ENCODE measurements at regions not wholly inside any gene's neighbourhood (a gene's known extent, or its start where the extent isn't known, plus 50 kb on each side); places are given as distances from the start of the nearest gene placed in this dataset.
A peak's percentile ranks its signal among the peaks of the same experiment; 100 is the strongest.
"Not testable (repeated sequence)": the region's sequence is repeated elsewhere in the genome, so short reads cannot be mapped to it uniquely, and the experiment has no call there.

DNA sequence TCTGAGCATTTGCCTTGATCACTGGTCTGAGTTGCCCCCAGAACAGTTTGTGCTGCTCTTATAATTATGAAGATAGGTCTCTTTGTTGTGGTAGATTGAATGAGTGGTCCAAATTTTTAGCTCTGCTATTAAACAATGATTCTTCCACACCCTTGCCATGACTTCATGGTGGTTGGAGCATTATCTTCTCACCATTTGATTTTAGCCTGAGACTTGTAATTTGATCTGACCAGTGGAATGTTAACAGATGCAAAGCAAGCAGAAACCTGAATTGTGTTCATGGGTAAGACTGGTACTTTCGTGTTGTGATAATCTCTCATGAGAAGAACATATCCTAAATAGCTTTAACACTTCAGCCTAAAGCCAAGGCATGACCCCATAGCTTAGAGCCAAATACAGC is 139.1 kb downstream of the TFPI2 start:
- no peak for DNase-seq
- intact Hi-C loops (cut with DNase I) = no loop called here

DNA sequence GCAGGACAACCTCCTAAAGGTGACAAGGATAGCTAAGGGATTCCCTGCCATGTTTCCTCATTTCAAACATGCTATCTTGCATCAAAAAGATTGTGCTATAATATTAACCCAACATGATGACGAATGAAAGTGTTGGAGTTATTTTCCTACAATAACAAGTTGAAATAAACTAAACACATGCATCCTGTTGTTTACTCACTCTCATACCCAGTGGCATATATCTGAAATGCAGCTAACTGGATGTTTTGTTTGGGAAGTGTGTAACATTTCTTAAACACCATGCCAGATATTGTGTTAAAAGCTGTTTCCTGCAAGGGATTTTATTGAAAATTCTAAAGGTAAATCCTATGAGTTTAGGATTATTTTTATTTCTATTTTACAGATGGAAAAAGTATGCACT is 139.6 kb downstream of the TFPI2 start:
- intact Hi-C loops (cut with DNase I) = no loop called here
- no peak for DNase-seq

DNA sequence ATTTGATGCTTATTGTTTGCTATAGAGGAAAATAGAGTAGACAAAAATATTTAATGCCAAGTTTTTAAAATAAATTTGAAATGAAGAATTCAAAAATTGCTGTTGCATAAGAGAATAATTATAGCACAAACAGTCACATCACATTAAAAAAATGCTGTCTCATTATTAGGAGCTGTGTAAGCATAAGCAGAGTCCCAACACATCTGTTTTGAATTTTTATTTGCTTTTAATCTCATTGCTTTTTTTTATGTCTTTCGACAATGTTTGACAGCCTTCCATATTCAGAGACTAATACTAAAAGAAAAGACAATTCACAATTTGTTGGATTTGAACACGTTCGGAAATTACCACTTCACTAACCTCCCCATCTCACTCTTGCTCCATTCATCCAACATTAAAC is 143.5 kb downstream of the TFPI2 start:
- intact Hi-C loops (cut with DNase I) = no loop called here
- DNase-seq = no peak

DNA sequence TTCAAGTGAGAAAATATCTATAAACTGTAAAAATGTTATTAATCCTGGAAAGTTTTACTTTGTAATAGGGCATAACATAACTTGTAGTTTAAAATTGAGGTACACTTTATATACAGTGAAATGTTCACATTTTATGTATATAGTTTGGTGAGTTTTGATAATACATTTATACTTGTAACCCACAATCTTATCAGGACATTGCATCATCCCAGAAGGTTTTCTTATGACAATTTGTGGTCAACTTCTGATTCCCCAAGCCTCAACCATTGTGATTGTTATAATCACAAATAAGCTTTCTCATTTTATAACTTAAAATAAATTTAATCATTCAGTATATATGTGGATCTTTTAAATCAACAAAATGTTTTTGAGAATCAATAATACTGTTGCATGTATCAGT is 151.1 kb downstream of the TFPI2 start:
- intact Hi-C loops (cut with DNase I) = no loop called here
- DNase-seq = no peak

DNA sequence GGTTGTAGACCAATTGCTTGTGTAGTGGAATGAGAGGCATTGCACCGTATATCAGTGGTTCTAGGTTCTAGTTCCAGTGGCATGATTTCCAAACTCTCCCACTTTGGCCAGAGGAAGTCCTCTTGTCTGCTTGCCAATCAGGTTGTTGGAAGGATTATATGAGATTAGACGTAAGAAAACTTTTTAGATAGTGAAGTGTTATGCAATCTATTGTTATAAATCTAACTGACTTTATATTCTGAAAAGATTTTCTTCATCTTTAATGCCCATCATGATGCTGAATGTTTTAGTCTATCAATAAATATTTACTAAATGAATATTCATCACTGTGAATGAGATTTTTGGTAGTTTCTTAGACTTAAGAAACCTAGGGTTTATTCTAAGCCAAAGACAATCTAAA is 152.6 kb downstream of the TFPI2 start:
- intact Hi-C loops (cut with DNase I) = no loop called here
- DNase-seq = no peak

DNA sequence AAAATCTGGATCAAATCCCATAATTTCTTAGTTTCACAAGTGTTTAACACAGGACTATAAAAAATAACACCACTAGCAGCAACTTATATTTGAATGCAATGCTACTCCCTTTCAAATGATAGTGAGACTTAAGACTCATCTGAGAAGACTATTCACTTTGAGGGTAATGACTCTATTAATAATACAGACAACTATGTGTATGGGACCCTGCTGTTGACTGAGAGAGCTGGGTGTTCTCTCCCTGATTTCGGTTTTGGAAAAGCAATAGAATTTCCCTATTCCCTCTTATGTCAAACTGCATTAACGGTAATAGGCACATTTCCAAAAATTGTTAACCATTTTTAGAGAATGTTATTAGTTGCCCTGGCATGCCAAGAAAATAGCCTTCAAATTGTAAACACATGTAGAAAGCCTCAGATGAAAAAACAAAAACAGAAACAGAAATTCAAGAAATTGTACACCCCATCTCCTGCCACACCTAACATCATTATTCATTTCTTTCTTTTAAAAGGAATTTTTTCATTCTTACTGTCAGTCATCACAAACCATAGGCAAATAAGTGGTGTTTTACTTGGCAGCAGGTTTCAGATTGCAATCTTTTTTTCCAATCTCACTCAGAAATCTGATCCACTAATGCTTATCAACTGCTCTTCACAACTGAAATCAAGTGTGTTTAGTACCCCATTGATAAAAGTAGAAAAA is 153.7 kb downstream of the TFPI2 start:
- no peak for DNase-seq
- intact Hi-C loops (cut with DNase I) = no loop called here

DNA sequence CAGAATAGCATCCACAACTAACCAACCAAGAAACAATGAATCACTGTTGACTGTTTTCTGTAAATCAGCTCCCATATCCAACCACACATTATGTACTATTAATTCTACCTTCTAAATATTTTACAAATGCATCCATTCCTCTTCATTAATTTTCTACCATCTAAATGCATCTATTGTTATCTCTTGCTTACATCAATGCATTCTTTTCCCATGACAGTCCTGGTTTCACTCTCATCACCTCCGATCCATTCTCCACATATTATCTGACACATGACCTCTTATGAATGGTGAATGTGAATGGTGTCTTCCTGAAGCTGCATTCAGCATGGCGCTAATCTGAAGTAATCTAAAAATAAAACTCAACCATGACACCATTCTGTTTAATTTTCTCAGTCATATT is 153.8 kb upstream of the CALCR start:
- DNase-seq = no peak
- intact Hi-C loops (cut with DNase I) = no loop called here

DNA sequence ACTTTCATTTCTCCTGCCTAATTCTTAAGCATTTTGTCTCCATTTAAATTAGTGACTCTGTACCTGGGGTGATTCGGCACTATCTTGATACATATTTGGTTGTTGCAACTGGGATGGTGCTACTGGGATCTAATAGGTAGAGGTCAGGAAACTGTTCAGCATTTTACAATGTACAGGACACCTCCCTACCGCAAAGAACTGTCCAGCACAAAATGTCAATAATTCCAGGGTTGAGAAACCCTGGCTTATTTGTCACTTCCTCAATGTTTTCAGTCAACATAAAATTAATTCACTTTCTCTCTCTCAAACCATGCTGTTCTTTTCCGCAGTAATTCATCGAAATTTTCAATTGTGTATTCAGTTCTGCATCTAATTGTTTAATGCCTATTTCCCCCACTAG is 151.4 kb upstream of the CALCR start:
- no peak for DNase-seq
- intact Hi-C loops (cut with DNase I) = no loop called here

DNA sequence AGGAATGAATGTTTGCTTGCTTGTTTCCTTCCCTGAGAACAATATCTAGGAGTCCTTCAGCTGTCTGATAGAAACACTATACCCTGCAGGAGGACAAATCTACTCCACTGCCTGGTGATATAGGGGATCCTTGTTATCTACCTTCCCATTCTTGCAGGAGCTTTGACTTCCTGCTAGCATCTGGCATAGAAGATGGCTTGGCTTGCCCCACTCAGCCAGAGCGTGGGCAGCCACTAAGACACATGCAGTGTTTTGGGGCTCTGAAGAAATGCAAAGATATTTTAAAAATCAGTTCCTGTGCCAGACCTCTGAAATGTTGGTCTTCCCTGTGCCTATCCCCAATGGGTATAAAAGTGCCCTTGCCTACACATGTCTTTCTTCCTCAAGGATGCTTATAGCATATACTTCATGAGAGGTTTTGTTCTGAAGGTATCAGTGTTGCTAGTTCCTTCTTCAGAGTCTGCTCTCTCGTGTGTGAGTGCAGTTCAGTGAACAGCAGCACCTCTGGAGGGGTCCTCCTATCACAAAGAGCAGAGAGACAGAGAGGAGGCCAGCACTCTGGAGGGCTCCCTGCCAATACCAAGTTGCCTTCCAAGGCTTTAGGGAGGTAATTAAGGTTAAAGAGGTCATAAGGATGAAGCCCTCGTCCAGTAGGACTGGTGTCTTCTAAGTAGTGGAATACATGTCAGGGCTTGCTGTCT is 149.1 kb upstream of the CALCR start:
- no peak for DNase-seq
- intact Hi-C loops (cut with DNase I) = no loop called here

DNA sequence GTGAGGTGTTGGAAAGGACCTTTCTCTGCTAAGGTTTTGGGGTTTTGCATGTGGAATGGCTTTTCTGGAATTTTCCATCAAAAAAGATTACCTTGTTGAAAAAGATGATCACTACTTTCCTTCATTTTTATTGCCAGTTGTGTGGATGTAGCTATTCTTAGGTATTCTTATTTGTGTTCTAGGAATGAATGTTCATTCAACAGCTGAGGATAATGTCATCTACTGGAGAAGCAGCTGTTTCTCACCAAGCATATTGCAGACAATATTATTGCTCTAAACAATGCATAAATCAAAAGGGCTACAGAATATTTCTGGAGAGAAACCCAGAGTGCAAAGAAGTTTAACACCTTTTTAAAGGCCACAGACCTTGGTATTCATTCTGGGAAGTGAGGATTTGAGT is 145.6 kb upstream of the CALCR start:
- intact Hi-C loops (cut with DNase I) = no loop called here
- no peak for DNase-seq

DNA sequence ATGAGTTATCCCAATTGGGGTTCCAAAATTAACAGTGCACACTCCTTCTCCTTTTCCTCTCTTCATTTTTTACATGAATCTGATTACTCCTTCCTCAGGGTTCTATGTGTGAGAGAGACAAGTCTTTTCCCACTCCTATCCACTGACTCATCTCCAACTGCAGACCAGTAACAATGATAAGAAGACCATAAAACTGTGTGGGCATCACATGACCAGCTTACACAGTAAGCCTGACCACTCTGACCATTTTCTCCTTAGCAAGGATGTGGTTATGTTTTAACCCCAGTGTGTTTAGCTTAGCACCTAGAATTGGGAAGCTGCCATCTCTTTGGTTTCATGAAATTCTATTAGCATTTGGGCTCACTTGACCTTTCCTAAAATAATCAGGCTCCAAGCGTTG is 145.0 kb upstream of the CALCR start:
- intact Hi-C loops (cut with DNase I) = no loop called here
- DNase-seq = no peak

DNA sequence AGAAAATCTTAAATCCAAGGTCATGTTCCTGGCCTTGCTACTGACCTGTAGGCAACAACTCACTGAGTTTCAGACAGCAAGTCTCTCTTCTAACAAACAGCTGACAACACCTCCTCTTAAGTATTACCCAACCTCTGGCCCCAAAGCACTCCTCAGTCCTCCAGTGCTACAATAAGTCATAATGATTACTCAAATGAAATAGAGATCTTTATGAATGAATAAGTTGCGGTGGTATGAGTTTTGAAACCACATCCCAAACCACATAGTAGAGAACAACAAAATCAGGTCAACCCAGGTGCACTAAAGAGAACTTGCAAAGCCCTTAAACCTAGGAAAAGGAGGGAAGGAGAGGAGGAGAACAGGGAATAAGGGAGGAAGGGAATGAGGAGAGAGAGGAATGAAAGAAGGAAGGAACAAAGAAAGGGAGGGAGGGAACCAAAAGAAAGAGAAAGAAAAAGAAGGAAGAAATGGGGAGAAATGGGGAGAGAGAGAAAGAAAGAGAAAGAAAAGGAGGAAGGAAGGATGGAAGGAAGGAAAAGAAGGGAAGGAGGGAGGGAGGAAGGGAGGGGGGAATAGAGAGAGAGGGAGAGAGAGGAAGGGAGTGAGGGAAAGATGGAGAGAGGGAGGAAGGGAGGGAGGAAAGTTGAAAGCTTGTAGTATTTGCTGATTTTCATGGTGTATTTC is 142.8 kb upstream of the CALCR start:
- intact Hi-C loops (cut with DNase I) = no loop called here
- no peak for DNase-seq

DNA sequence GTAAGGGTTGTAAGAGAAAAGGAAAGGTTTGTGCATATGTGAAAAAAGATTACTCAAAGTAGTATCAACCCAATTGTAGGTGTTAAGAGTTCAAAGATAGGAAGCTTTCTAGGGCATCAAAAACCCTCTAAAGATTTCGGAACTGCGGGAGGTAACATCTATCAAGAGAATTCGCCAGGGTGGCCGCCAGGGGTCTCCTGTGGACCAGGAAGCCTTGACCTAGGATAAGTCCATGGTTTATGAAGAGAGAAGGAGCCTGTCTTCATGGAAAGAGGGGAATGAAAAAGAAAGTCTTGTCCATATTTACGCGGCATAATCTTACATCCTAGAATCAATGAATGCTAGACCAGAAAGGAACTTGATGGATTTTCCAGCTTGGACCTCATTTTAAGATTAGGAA is 140.7 kb upstream of the CALCR start:
- DNase-seq = peak in 30 of 42 donors; percentile 3 to 60 (median 16)
- intact Hi-C loops (cut with DNase I) = no loop called here

DNA sequence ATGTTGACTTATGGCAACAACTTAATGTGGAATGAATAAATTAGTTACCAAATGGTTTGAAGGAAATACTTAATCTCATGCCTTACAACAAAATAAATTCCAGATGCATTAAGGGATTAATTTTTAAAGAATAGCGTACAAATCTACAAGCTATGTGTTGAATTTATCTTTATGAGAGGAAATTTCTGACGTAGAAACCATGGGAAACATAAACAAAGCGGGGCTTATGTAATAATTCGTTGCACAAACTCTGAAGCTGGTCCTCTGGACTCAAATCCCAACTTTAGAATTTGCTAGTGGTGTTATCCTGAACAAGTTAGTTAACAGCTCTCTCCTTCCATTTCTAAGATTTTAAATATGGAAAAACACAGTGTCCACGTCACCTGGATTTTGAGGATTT is 137.4 kb upstream of the CALCR start:
- no peak for DNase-seq
- intact Hi-C loops (cut with DNase I) = no loop called here

DNA sequence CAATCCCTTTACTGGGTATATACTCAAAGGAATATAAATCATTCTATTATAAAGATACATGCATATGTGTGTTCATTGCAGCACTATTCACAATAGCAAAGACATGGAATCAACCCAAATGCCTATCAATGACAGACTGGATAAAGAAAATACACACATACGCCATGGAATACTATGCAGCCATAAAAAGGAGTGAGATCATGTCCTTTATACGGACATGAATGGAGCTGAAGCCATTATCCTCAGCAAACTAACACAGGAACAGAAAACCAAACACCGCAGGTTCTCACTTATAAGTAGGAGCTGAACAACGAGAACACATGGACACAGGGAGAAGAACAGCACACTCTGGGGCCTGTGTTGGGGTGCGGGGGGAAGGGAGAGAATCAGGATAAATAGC is 133.7 kb upstream of the CALCR start:
- intact Hi-C loops (cut with DNase I); DNase-seq: not testable (repeated sequence)

DNA sequence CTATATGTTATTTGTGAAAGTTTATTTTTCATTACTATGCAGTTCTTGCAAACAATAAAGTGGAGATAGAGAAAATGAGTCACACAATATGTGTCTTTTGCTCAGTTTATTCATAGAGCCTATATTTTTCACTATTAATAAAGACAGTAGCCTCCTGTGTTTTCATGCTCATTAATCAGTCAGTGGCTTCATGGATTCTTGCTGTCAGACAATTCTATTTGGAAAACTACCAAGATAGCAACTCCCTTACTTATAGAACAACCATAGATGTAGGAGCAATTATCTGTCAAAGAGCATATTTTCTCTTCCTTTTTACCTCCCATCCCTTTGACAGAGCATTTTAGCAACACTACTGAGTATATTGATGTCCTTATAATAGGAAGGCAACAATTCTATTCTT is 132.7 kb upstream of the CALCR start:
- intact Hi-C loops (cut with DNase I) = no loop called here
- DNase-seq = no peak

DNA sequence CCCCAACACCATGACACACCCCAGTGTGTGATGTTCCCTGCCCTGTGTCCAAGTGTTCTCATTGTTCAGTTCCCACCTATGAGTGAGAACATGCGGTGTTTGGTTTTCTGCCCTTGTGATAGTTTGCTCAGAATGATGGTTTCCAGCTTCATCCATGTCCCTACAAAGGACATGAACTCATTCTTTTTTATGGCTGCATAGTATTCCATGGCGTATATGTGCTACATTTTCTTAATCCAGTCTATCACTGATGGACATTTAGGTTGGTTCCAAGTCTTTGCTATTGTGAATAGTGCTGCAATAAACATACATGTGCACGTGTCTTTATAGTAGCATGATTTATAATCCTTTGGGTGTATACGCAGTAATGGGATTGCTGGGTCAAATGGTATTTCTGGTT is 131.6 kb upstream of the CALCR start:
- intact Hi-C loops (cut with DNase I) = not testable (repeated sequence)

DNA sequence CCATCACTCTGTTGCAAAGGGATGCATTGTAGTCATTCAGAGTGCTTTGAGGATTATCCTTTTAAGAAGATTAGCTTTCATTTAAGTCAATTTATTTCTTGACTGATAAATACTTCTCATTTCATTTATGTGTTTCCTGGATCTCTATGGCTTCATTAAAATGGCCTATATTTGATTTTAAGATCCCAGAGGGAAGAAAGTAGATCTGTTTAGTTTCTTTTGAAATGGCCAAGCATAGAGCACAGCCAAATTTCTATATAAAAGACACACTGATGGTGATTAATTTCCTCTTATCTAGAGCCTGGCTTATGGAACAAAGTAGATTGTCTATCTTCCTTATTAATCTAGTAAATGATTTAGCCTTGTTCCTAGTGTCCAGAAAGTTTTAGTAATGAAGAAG is 129.7 kb upstream of the CALCR start:
- no peak for DNase-seq
- intact Hi-C loops (cut with DNase I) = no loop called here

More for the DNA sequence above, 131.6 kb upstream of the CALCR start:
- not testable (repeated sequence) for DNase-seq

DNA sequence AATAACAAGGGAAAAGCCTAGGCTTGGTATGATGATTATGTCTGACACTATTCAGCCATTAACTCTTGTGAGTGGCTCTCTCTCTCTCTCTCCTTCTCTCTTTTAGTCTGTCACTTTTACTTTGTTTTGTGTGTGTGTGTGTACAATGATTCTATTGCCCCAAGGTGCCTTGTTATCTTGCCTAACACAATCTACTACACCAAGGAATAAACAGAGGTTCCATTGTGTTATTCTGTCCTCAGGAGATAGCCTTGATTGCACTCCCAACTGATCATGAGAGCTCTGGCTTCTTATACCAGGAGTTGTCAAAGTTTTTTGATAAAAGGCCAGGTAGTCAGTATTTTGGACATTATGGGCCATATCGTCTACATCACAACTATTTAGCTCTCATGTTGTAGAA is 123.4 kb upstream of the CALCR start:
- intact Hi-C loops (cut with DNase I) = no loop called here
- DNase-seq = no peak

DNA sequence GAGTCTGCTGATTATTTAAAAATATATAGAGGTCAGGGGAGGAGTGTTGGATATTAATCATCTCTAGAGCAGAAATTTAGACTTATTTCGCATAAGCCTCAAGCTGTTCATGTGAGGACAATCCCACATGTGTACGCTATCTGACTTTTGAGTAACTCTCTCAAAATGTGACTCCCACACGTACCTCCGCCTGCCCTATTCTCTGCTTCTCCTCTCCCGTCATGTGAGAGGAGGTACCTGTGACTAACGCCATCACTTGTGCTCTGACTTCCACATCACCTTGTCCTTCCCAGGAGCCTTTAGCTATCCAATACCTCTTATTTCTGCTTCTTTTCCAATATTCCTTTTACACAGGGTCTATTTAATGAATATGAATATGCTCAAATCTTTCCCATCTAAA is 119.3 kb upstream of the CALCR start:
- intact Hi-C loops (cut with DNase I) = no loop called here
- DNase-seq = peak in 22 of 42 donors; percentile 2 to 60 (median 17)

DNA sequence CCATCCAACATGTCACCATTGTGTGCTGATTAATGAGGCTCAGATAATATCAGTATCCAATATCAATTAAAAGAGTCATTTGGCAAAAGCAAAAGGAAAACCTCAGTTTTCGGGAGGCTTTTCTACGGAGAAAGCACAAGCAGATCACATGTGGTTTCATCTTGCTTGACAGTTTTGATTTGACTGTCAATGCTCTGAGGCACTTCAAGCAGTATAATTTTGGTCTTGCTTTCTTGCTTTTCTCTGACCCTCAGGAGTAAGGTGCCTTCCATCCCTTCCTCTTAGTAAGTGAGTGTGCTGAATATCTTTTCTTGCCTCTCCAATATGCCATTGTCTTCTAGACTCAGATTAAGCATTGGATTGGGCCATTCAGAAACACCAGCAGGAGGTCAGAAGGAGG is 115.5 kb upstream of the CALCR start:
- DNase-seq = no peak
- intact Hi-C loops (cut with DNase I) = no loop called here

Data from head of caudate nucleus (tissue), 42 donors.